ENCODE measurements at regions not wholly inside any gene's neighbourhood (a gene's known extent, or its start where the extent isn't known, plus 50 kb on each side); places are given as distances from the start of the nearest gene placed in this dataset.

DNA sequence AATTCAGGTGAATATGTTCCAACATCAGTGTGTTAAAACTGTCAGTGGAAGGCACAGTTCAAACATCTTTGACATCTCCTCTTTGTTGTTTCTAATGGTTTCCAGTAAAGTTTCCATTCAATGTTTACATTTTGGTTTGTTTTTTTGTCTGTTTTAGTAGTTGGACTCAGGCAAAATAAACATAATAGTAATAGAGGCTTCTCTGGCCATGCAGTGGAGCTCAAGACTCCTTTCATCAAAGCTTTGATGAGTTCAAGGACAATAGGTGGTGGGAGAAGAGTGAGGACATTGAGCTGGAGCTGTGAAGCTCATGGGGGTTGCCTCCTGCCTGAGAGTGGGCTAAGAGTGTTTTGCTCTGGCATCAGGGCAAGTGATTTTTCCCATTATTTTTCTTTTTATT, 1853.7 kb upstream of the CELF4 start:
- no peak for ATAC-seq
- intact Hi-C loops (cut with micrococcal nuclease): no loop called here

DNA sequence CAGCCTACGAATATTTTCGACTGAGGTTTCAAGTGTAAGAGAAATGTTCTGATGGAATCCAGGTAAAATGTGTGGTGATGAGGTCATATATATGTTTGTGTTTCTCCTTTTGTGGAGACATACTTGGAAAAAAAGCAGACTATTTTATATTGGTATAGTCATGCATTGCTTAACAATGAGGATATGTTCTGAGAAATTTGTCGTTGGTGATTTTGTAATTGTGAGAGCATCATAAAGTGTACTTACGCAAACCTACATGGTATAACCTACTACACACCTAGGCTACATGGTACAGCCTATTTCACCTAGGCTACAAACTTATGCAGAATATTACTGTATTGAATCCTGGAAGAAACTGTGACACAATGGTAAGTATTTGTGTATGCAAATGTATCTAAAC, 1849.9 kb upstream of the CELF4 start:
- Histone ChIP-seq H3K27me3 (ENCODE audit: control insufficient read depth, insufficient read depth, low read length) (no peaks in the 10 kb centered on the region), H3K27ac (ENCODE audit: low read length) (no peak overlapping the region), H3K4me3 (ENCODE audit: low read length) (no peak overlapping the region), H3K9me3 (ENCODE audit: control insufficient read depth, insufficient read depth, low read length) (no peaks in the 10 kb centered on the region), H3K36me3 (ENCODE audit: control insufficient read depth, insufficient read depth, low read length) (no peaks in the 10 kb centered on the region), H3K4me1 (ENCODE audit: control insufficient read depth, insufficient read depth, low read length) (no peaks in the 10 kb centered on the region)
- intact Hi-C loops (cut with micrococcal nuclease): no loop called here
- no peak for DNase-seq
- H3K4me1 Mint-ChIP-seq: no peaks in the 10 kb centered on the region
- no peak overlapping the region for H3K27ac Mint-ChIP-seq
- no peak for ATAC-seq
- H3K4me3 Mint-ChIP-seq: no peak overlapping the region
- H3K36me3 Mint-ChIP-seq: peaks cover 7% of the 10 kb centered on the region
- peaks cover 8 to 12% of the 10 kb centered on the region in 2 donors for H3K9me3 Mint-ChIP-seq
- H3K27me3 Mint-ChIP-seq (ENCODE audit: low read depth in 2 of 2): no peaks in the 10 kb centered on the region
- TF ChIP-seq, protein P1, sequence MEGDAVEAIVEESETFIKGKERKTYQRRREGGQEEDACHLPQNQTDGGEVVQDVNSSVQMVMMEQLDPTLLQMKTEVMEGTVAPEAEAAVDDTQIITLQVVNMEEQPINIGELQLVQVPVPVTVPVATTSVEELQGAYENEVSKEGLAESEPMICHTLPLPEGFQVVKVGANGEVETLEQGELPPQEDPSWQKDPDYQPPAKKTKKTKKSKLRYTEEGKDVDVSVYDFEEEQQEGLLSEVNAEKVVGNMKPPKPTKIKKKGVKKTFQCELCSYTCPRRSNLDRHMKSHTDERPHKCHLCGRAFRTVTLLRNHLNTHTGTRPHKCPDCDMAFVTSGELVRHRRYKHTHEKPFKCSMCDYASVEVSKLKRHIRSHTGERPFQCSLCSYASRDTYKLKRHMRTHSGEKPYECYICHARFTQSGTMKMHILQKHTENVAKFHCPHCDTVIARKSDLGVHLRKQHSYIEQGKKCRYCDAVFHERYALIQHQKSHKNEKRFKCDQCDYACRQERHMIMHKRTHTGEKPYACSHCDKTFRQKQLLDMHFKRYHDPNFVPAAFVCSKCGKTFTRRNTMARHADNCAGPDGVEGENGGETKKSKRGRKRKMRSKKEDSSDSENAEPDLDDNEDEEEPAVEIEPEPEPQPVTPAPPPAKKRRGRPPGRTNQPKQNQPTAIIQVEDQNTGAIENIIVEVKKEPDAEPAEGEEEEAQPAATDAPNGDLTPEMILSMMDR (IDR thresholded peaks at IDR 0.05): no peak
- 76% methylated on average over 2 of the region's 4 CpGs for WGBS (ENCODE audit: insufficient coverage)

More for the DNA sequence above, 1853.7 kb upstream of the CELF4 start:
- Histone ChIP-seq H3K4me3 (ENCODE audit: low read length) (no peak overlapping the region), H3K9me3 (ENCODE audit: control insufficient read depth, insufficient read depth, low read length) (no peaks in the 10 kb centered on the region), H3K36me3 (ENCODE audit: control insufficient read depth, insufficient read depth, low read length) (no peaks in the 10 kb centered on the region), H3K27ac (ENCODE audit: low read length) (no peak overlapping the region), H3K4me1 (ENCODE audit: control insufficient read depth, insufficient read depth, low read length) (no peaks in the 10 kb centered on the region), H3K27me3 (ENCODE audit: control insufficient read depth, insufficient read depth, low read length) (no peaks in the 10 kb centered on the region)
- no peak for DNase-seq
- Mint-ChIP-seq H3K9me3 (peaks cover 7 to 14% of the 10 kb centered on the region in 2 donors), H3K27me3 (ENCODE audit: low read depth in 2 of 2) (no peaks in the 10 kb centered on the region), H3K4me1 (no peaks in the 10 kb centered on the region), H3K4me3 (no peak overlapping the region), H3K27ac (no peak overlapping the region), H3K36me3 (no peaks in the 10 kb centered on the region)
- TF ChIP-seq, protein P1 (IDR thresholded peaks at IDR 0.05): no peak

DNA sequence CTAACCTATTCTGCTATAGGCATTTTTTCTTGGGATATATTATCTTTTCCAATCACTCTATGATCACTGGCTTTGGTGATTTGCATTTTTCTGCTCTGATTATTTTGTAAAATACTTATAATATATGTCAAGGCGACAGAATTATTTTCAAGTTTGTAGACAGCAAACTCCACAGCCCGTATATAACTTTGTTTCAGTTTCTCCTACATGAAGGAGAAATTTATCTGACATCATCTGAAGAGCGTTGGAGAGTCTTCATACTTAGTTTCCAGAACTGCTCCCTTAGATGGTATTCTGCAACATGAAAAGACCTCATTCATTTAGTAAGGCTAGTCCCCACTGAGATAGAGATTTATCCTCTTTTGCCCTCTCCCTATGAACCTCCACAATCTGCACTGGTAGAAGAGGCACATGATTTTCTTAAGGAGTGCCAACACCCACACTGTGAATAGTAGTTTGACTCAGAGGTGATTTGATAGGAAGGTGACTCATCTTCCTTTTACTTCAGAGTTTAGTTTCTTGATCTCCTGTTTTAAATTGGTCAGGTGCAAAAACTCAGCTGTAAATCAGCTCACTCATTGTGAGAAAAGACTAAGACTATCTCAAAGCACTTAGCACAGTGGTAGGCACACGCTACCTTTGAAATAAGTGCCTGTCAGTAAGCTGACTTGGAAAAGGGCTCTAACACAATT, 1848.6 kb upstream of the CELF4 start:
- Mint-ChIP-seq H3K4me3 (no peak overlapping the region), H3K36me3 (peaks cover 7% of the 10 kb centered on the region), H3K27me3 (ENCODE audit: low read depth in 2 of 2) (no peaks in the 10 kb centered on the region), H3K27ac (no peak overlapping the region), H3K4me1 (no peaks in the 10 kb centered on the region), H3K9me3 (peaks cover 8 to 12% of the 10 kb centered on the region in 2 donors)
- ATAC-seq (peak in 1 of 3 donors; percentile 21), DNase-seq (no peak)
- Histone ChIP-seq H3K27me3 (ENCODE audit: control insufficient read depth, insufficient read depth, low read length) (no peaks in the 10 kb centered on the region), H3K4me3 (ENCODE audit: low read length) (no peak overlapping the region), H3K4me1 (ENCODE audit: control insufficient read depth, insufficient read depth, low read length) (no peaks in the 10 kb centered on the region), H3K27ac (ENCODE audit: low read length) (no peak overlapping the region), H3K36me3 (ENCODE audit: control insufficient read depth, insufficient read depth, low read length) (no peaks in the 10 kb centered on the region), H3K9me3 (ENCODE audit: control insufficient read depth, insufficient read depth, low read length) (no peaks in the 10 kb centered on the region)
- intact Hi-C loops (cut with micrococcal nuclease): no loop called here
- TF ChIP-seq, protein P1 (IDR thresholded peaks at IDR 0.05): no peak
- 79% methylated on average over 4 of the region's 4 CpGs for WGBS (ENCODE audit: insufficient coverage)

DNA sequence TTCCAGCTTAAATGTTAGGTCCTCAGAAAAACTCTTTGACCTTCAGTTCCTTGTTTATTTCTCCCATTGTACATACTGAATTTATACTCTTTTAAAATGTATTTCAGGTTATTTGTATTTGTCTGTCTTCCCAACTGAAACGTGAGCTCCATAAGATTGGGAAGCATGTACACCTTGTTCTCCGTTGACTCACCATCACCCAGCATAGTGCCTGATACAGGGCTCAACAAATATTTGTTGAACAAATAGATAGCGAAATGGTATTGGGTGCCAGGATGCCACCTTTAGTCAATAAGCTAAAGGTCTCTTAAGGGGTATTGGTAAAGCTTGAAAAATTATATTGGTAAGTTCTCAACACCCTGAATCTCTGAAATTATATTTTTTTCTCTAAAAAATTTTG, 1841.3 kb upstream of the CELF4 start:
- DNase-seq: no peak
- Mint-ChIP-seq H3K4me3 (no peak overlapping the region), H3K27me3 (ENCODE audit: low read depth in 2 of 2) (no peaks in the 10 kb centered on the region), H3K27ac (no peak overlapping the region), H3K36me3 (no peaks in the 10 kb centered on the region), H3K4me1 (no peaks in the 10 kb centered on the region), H3K9me3 (peaks cover 12 to 21% of the 10 kb centered on the region in 2 donors)
- no peaks in the 10 kb centered on the region for H3K36me3 ChIP-seq (ENCODE audit: control insufficient read depth, insufficient read depth, low read length)
- ATAC-seq: no peak
- H3K4me3 ChIP-seq (ENCODE audit: low read length): no peak overlapping the region
- intact Hi-C loops (cut with micrococcal nuclease): no loop called here
- H3K9me3 ChIP-seq (ENCODE audit: control insufficient read depth, insufficient read depth, low read length): no peaks in the 10 kb centered on the region
- 94% methylated on average over 3 of the region's 3 CpGs for WGBS (ENCODE audit: insufficient coverage)
- H3K27ac ChIP-seq (ENCODE audit: low read length): no peak overlapping the region
- H3K27me3 ChIP-seq (ENCODE audit: control insufficient read depth, insufficient read depth, low read length): no peaks in the 10 kb centered on the region
- TF ChIP-seq, protein P1 (IDR thresholded peaks at IDR 0.05): no peak
- H3K4me1 ChIP-seq (ENCODE audit: control insufficient read depth, insufficient read depth, low read length): no peaks in the 10 kb centered on the region
